Endodermal cell (in vitro differentiated cells): ENCODE measurements at regions not wholly inside any gene's neighbourhood (a gene's known extent, or its start where the extent isn't known, plus 50 kb on each side); places are given as distances from the start of the nearest gene placed in this dataset.

Experiments
- DNase-seq: peaks from one replicate; pipeline ENCODE4 v3.0.0-alpha.2; 2017
- H3K27ac ChIP-seq: 2 replicates; pipeline ENCODE4 v1.5.1; 2013; ENCODE audit warnings: mild to moderate bottlenecking, low read depth, low read length, moderate library complexity
- H3K27me3 ChIP-seq: 2 replicates; pipeline ENCODE4 v1.6.1; 2013; ENCODE audit warnings: mild to moderate bottlenecking, low read length, moderate library complexity; ENCODE audit not compliant: insufficient read depth, control insufficient read depth, poor library complexity, severe bottlenecking
- H3K36me3 ChIP-seq: 2 replicates; pipeline ENCODE4 v1.7.0; 2013; ENCODE audit warnings: mild to moderate bottlenecking, low read length, moderate library complexity; ENCODE audit not compliant: control insufficient read depth, insufficient read depth
- H3K4me1 ChIP-seq: one replicate; pipeline ENCODE4 v1.7.0; 2013; ENCODE audit warnings: low read length; ENCODE audit not compliant: control insufficient read depth, insufficient read depth
- H3K4me3 ChIP-seq: 2 replicates; pipeline ENCODE4 v1.5.1; 2013; ENCODE audit warnings: mild to moderate bottlenecking, low read length, moderate library complexity
- H3K9ac ChIP-seq: 2 replicates; pipeline ENCODE4 v1.6.1; 2013; ENCODE audit warnings: mild to moderate bottlenecking, low read length, moderate library complexity; ENCODE audit not compliant: poor library complexity, severe bottlenecking; ENCODE audit errors: extremely low read depth
- H3K9me3 ChIP-seq: 2 replicates; pipeline ENCODE4 v1.6.1; 2013; ENCODE audit warnings: mild to moderate bottlenecking, low read length, moderate library complexity; ENCODE audit not compliant: control insufficient read depth
- H3K27ac Mint-ChIP-seq: 2 replicates; pipeline ENCODE4 v1.8.0; 2020; ENCODE audit warnings: mixed read lengths
- H3K27me3 Mint-ChIP-seq: 2 replicates; pipeline ENCODE4 v1.8.0; 2021; ENCODE audit warnings: mild to moderate bottlenecking, mixed read lengths; ENCODE audit not compliant: insufficient read depth
- H3K36me3 Mint-ChIP-seq: 2 replicates; pipeline ENCODE4 v1.8.0; 2020; ENCODE audit warnings: low read depth, mixed read lengths
- H3K4me1 Mint-ChIP-seq: 2 replicates; pipeline ENCODE4 v1.8.0; 2020; ENCODE audit warnings: mixed read lengths
- H3K4me3 Mint-ChIP-seq: 2 replicates; pipeline ENCODE4 v1.8.0; 2020; ENCODE audit warnings: mild to moderate bottlenecking, moderate library complexity, mixed read lengths
- H3K9me3 Mint-ChIP-seq: 2 replicates; pipeline ENCODE4 v1.8.0; 2020; ENCODE audit warnings: mild to moderate bottlenecking, mixed read lengths
- CTCF ChIP-seq: fragments of 200-600 bp; sonication (generic); conservative IDR thresholded peaks from 2 replicates; pipeline ENCODE4 v1.5.0; 2021; ENCODE audit warnings: antibody characterized with exemption, mild to moderate bottlenecking
- WGBS, 2 experiments: methylation state at CpG; one replicate each; pipeline versions ENCODE4 v1.1.5 to v1.1.7; 2013; ENCODE audit warnings: missing lambda C conversion rate in 2 of 2, mixed read lengths in 1 of 2; ENCODE audit not compliant: insufficient coverage in 1 of 2, insufficient read length in 1 of 2; 5-methylcytosine and 5-hydroxymethylcytosine counted together

- Histone ChIP-seq H3K4me1 (no peaks in the 10 kb centered on the region), H3K9ac (no peak overlapping the region), H3K36me3 (no peaks in the 10 kb centered on the region), H3K27me3 (no peaks in the 10 kb centered on the region), H3K4me3 (no peak overlapping the region), H3K9me3 (no peaks in the 10 kb centered on the region), H3K27ac (no peak overlapping the region)
- H3K4me1 Mint-ChIP-seq, result no peaks in the 10 kb centered on the region
- no peaks in the 10 kb centered on the region for H3K27me3 Mint-ChIP-seq
- H3K27ac Mint-ChIP-seq, result no peak overlapping the region
- 83 to 84% methylated on average over 8 of the region's 8 CpGs for WGBS, 2 experiments
- H3K36me3 Mint-ChIP-seq, result no peaks in the 10 kb centered on the region
- no peak for TF ChIP-seq CTCF
- no peaks in the 10 kb centered on the region for H3K9me3 Mint-ChIP-seq
- no peak overlapping the region for H3K4me3 Mint-ChIP-seq
- peak; percentile 31 for DNase-seq
Observed at GRCh38 chr6:169991031-169991390, 239.6 kb downstream of the ERMARD start.

GRCh38 chr6:169990095-169991030, 238.9 kb downstream of the ERMARD start:
- no peaks in the 10 kb centered on the region for H3K4me1 Mint-ChIP-seq
- no peak overlapping the region for H3K9ac ChIP-seq
- H3K9me3 ChIP-seq, result no peaks in the 10 kb centered on the region
- H3K27me3 Mint-ChIP-seq, result no peaks in the 10 kb centered on the region
- no peak overlapping the region for H3K27ac Mint-ChIP-seq
- H3K9me3 Mint-ChIP-seq, result no peaks in the 10 kb centered on the region
- peak; percentile 25 for TF ChIP-seq CTCF
- H3K27ac ChIP-seq, result no peak overlapping the region
- H3K4me1 ChIP-seq, result no peaks in the 10 kb centered on the region
- H3K36me3 ChIP-seq, result no peaks in the 10 kb centered on the region
- no peak overlapping the region for H3K4me3 ChIP-seq
- no peak overlapping the region for H3K4me3 Mint-ChIP-seq
- no peak for DNase-seq
- no peaks in the 10 kb centered on the region for H3K27me3 ChIP-seq
- 91 to 94% methylated on average over 22 to 32 of the region's 32 CpGs for WGBS, 2 experiments
- no peaks in the 10 kb centered on the region for H3K36me3 Mint-ChIP-seq

- Mint-ChIP-seq H3K27ac (no peak overlapping the region), H3K36me3 (no peaks in the 10 kb centered on the region), H3K9me3 (no peaks in the 10 kb centered on the region)
Observed at GRCh38 chr6:169989594-169989993, 238.2 kb downstream of the ERMARD start.

More at GRCh38 chr6:169989594-169989993, 238.2 kb downstream of the ERMARD start:
- DNase-seq, result no peak
- Histone ChIP-seq H3K27me3 (no peaks in the 10 kb centered on the region), H3K36me3 (no peaks in the 10 kb centered on the region), H3K9me3 (no peaks in the 10 kb centered on the region), H3K27ac (no peak overlapping the region), H3K4me1 (no peaks in the 10 kb centered on the region), H3K4me3 (no peak overlapping the region), H3K9ac (no peak overlapping the region)
- TF ChIP-seq CTCF, result no peak
- Mint-ChIP-seq H3K4me3 (no peak overlapping the region), H3K27me3 (no peaks in the 10 kb centered on the region), H3K4me1 (no peaks in the 10 kb centered on the region)
- 95 to 98% methylated on average over 7 to 8 of the region's 8 CpGs for WGBS, 2 experiments
